GM12865 (cell line): ENCODE measurements at regions not wholly inside any gene's neighbourhood (a gene's known extent, or its start where the extent isn't known, plus 50 kb on each side); places are given as distances from the start of the nearest gene placed in this dataset.
"Not testable (repeated sequence)": the region's sequence is repeated elsewhere in the genome, so short reads cannot be mapped to it uniquely, and the experiment has no call there.

ENCODE experiments used
- DNase-seq: peaks from one replicate; pipeline ENCODE4 v3.0.0; 2010; ENCODE audit warnings: low read depth
- H3K4me3 ChIP-seq: 2 replicates; pipeline ENCODE4 v1.5.1; 2011; ENCODE audit warnings: mild to moderate bottlenecking, low read depth, low read length, control low read depth
- TF ChIP-seq, protein P1 (sequence below): IDR thresholded peaks from 2 replicates; pipeline ENCODE4 v1.5.1; 2011; ENCODE audit warnings: low read length, control low read depth, low read depth, inconsistent platforms; ENCODE audit not compliant: insufficient read depth; ENCODE audit errors: missing control alignments

DNA sequence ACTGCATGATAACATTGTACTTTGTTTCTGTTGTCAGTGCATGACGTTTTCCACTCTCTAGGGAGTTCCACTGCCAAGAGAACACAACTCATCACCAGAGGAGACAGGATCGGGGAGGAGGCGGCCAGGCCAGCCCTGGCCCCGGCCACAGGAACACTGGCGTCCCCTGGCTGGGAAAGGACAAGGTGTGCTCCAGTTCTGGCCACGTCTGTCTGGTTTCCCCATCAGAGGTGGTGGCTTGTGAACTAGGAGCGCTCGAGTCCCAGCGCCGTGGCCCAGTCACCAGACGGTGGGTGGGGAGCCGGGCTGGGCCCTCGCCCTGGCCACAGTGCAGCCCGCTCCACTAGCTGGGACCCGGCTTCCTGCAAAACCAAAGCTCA lies 211.9 kb upstream of the IRX4 start:
- TF ChIP-seq, protein P1, sequence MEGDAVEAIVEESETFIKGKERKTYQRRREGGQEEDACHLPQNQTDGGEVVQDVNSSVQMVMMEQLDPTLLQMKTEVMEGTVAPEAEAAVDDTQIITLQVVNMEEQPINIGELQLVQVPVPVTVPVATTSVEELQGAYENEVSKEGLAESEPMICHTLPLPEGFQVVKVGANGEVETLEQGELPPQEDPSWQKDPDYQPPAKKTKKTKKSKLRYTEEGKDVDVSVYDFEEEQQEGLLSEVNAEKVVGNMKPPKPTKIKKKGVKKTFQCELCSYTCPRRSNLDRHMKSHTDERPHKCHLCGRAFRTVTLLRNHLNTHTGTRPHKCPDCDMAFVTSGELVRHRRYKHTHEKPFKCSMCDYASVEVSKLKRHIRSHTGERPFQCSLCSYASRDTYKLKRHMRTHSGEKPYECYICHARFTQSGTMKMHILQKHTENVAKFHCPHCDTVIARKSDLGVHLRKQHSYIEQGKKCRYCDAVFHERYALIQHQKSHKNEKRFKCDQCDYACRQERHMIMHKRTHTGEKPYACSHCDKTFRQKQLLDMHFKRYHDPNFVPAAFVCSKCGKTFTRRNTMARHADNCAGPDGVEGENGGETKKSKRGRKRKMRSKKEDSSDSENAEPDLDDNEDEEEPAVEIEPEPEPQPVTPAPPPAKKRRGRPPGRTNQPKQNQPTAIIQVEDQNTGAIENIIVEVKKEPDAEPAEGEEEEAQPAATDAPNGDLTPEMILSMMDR = no peak
- DNase-seq = no peak
- H3K4me3 ChIP-seq = no peak overlapping the region

GRCh38 chr5:2093859-2094615 lies 211.3 kb upstream of the IRX4 start:
- TF ChIP-seq, protein P1 = no peak
- H3K4me3 ChIP-seq = no peak overlapping the region
- no peak for DNase-seq

DNA sequence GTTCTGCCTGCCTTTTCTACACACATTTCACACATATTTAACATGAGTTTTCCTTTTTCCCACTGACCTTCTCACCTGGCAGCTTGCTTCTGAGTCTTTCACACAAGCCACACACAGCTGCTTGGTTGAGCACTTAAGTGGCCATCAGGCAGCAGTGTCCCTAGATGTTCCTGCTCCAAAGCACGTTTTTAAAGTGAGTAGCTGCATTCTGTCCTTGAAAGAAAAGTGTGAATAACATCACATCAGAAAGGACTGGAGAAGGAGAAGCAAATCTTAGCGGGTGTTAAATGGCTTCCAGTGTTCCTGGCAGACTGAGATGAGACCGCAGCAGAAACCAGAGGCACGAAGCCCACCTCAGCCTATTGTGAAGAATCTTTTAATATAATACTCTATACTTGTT lies 209.2 kb upstream of the IRX4 start:
- TF ChIP-seq, protein P1 = no peak
- no peak overlapping the region for H3K4me3 ChIP-seq
- DNase-seq = no peak

- TF ChIP-seq, protein P1 = no peak
- DNase-seq = no peak
These were observed 205.3 kb upstream of the IRX4 start for GRCh38 chr5:2087980-2088379.

GRCh38 chr5:2075365-2075764 lies 192.6 kb upstream of the IRX4 start:
- no peak for DNase-seq
- TF ChIP-seq, protein P1 = no peak
- H3K4me3 ChIP-seq = no peak overlapping the region

More at GRCh38 chr5:2087980-2088379, 205.3 kb upstream of the IRX4 start:
- no peak overlapping the region for H3K4me3 ChIP-seq

DNA sequence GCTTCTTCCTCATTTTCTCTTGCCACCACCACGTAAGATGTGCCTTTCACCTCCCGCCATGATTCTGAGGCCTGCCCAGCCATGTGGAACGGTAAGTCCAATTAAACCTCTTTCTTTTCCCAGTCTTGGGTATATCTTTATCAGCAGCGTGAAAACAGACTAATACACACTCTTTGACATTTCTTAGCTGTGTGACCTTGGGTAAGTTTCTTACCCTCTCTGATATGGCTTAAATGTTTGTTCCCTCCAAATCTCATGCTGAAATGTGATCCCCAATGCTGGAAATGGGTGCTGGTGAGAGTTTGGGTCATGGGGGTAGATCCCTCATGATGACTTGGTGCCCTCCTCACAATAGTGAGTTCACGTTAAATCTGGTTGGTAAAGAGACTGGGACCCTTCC lies 188.8 kb upstream of the IRX4 start:
- TF ChIP-seq, protein P1 = no peak
- no peak overlapping the region for H3K4me3 ChIP-seq
- DNase-seq = no peak

- not testable (repeated sequence) for DNase-seq, H3K4me3 ChIP-seq
These were observed 188.1 kb upstream of the IRX4 start for GRCh38 chr5:2070787-2071186.
